Mesodermal cell (in vitro differentiated cells): ENCODE measurements at regions not wholly inside any gene's neighbourhood (a gene's known extent, or its start where the extent isn't known, plus 50 kb on each side); places are given as distances from the start of the nearest gene placed in this dataset.

Experiments used
- H3K27ac ChIP-seq: 2 replicates; pipeline ENCODE4 v1.7.0; 2013; ENCODE audit warnings: mild to moderate bottlenecking, low read depth, low read length, moderate library complexity; ENCODE audit not compliant: severe bottlenecking
- H3K36me3 ChIP-seq: 2 replicates; pipeline ENCODE4 v1.7.1; 2013; ENCODE audit warnings: mild to moderate bottlenecking, low read length, moderate library complexity; ENCODE audit not compliant: control insufficient read depth, insufficient read depth
- H3K4me1 ChIP-seq: one replicate; pipeline ENCODE4 v1.7.1; 2013; ENCODE audit warnings: mild to moderate bottlenecking, low read length; ENCODE audit not compliant: insufficient read depth, control insufficient read depth, poor library complexity, severe bottlenecking
- H3K4me3 ChIP-seq: 2 replicates; pipeline ENCODE4 v1.7.0; 2013; ENCODE audit warnings: low read length, control low read depth, mild to moderate bottlenecking; ENCODE audit not compliant: insufficient read depth, poor library complexity, severe bottlenecking; ENCODE audit errors: extremely low read depth
- H3K9me3 ChIP-seq: 2 replicates; pipeline ENCODE4 v1.7.1; 2013; ENCODE audit warnings: mild to moderate bottlenecking, low read length, moderate library complexity; ENCODE audit not compliant: control insufficient read depth
- WGBS, 2 experiments: methylation state at CpG; one replicate each; pipeline ENCODE4 v1.1.5; 2013; ENCODE audit warnings: missing lambda C conversion rate in 2 of 2; ENCODE audit not compliant: insufficient coverage in 2 of 2; 5-methylcytosine and 5-hydroxymethylcytosine counted together

GRCh38 chr17:70230850-70231640 is 61.7 kb downstream of the KCNJ2 start:
- H3K4me3 ChIP-seq, result no peak overlapping the region
- H3K27ac ChIP-seq, result no peak overlapping the region
- H3K36me3 ChIP-seq, result no peaks in the 10 kb centered on the region
- no peaks in the 10 kb centered on the region for H3K4me1 ChIP-seq
- H3K9me3 ChIP-seq, result no peaks in the 10 kb centered on the region
- no CpG with 5 or more reads among the region's 2 CpGs for WGBS, 2 experiments

- Histone ChIP-seq H3K9me3 (no peaks in the 10 kb centered on the region), H3K36me3 (no peaks in the 10 kb centered on the region), H3K4me1 (no peaks in the 10 kb centered on the region), H3K4me3 (no peak overlapping the region), H3K27ac (no peak overlapping the region)
- 78 to 80% methylated on average over 1 of the region's 2 CpGs for WGBS, 2 experiments
Observed at GRCh38 chr17:70232466-70232865, 63.1 kb downstream of the KCNJ2 start.

- Histone ChIP-seq H3K27ac (no peak overlapping the region), H3K36me3 (no peaks in the 10 kb centered on the region), H3K4me3 (no peak overlapping the region), H3K4me1 (no peaks in the 10 kb centered on the region), H3K9me3 (no peaks in the 10 kb centered on the region)
Observed at GRCh38 chr17:70235252-70235651, 65.9 kb downstream of the KCNJ2 start.

GRCh38 chr17:70238228-70238627 is 68.9 kb downstream of the KCNJ2 start:
- Histone ChIP-seq H3K4me1 (no peaks in the 10 kb centered on the region), H3K27ac (no peak overlapping the region), H3K9me3 (no peaks in the 10 kb centered on the region), H3K36me3 (no peaks in the 10 kb centered on the region), H3K4me3 (no peak overlapping the region)
- 85% methylated on average over 2 of the region's 2 CpGs; no CpG with 5 or more reads in 1 of the 2 experiments for WGBS, 2 experiments

- Histone ChIP-seq H3K9me3 (no peaks in the 10 kb centered on the region), H3K4me1 (no peaks in the 10 kb centered on the region), H3K4me3 (no peak overlapping the region), H3K27ac (no peak overlapping the region), H3K36me3 (no peaks in the 10 kb centered on the region)
- 71 to 93% methylated on average over 2 of the region's 4 CpGs for WGBS, 2 experiments
Observed at GRCh38 chr17:70238646-70239045, 69.3 kb downstream of the KCNJ2 start.

- 38% methylated on average over 1 of the region's 1 CpG; no CpG with 5 or more reads in 1 of the 2 experiments for WGBS, 2 experiments
Observed at GRCh38 chr17:70239391-70239826, 70.1 kb downstream of the KCNJ2 start.

GRCh38 chr17:70241071-70241470 is 71.7 kb downstream of the KCNJ2 start:
- Histone ChIP-seq H3K4me3 (no peak overlapping the region), H3K27ac (no peak overlapping the region), H3K4me1 (no peaks in the 10 kb centered on the region), H3K36me3 (no peaks in the 10 kb centered on the region), H3K9me3 (no peaks in the 10 kb centered on the region)
- WGBS, 2 experiments, result 93 to 94% methylated on average over 3 to 6 of the region's 6 CpGs

More at GRCh38 chr17:70239391-70239826, 70.1 kb downstream of the KCNJ2 start:
- Histone ChIP-seq H3K4me1 (no peaks in the 10 kb centered on the region), H3K4me3 (no peak overlapping the region), H3K9me3 (no peaks in the 10 kb centered on the region), H3K27ac (no peak overlapping the region), H3K36me3 (no peaks in the 10 kb centered on the region)

- Histone ChIP-seq H3K36me3 (no peaks in the 10 kb centered on the region), H3K4me1 (no peaks in the 10 kb centered on the region)
- WGBS, 2 experiments, result 80% methylated on average over 1 of the region's 7 CpGs; no CpG with 5 or more reads in 1 of the 2 experiments
Observed at GRCh38 chr17:70242781-70243437, 73.6 kb downstream of the KCNJ2 start.

GRCh38 chr17:70251706-70252105 is 82.4 kb downstream of the KCNJ2 start:
- WGBS, 2 experiments, result 86 to 89% methylated on average over 1 of the region's 2 CpGs
- Histone ChIP-seq H3K4me1 (no peaks in the 10 kb centered on the region), H3K4me3 (no peak overlapping the region), H3K36me3 (no peaks in the 10 kb centered on the region), H3K27ac (no peak overlapping the region), H3K9me3 (peaks cover 4% of the 10 kb centered on the region)

More at GRCh38 chr17:70242781-70243437, 73.6 kb downstream of the KCNJ2 start:
- Histone ChIP-seq H3K27ac (no peak overlapping the region), H3K9me3 (no peaks in the 10 kb centered on the region), H3K4me3 (no peak overlapping the region)

- no peak overlapping the region for H3K4me3 ChIP-seq
- no peak overlapping the region for H3K27ac ChIP-seq
- 86 to 100% methylated on average over 1 to 2 of the region's 2 CpGs for WGBS, 2 experiments
Observed at GRCh38 chr17:70254735-70255460, 85.6 kb downstream of the KCNJ2 start.

More at GRCh38 chr17:70254735-70255460, 85.6 kb downstream of the KCNJ2 start:
- Histone ChIP-seq H3K4me1 (no peaks in the 10 kb centered on the region), H3K9me3 (peaks cover 4% of the 10 kb centered on the region), H3K36me3 (no peaks in the 10 kb centered on the region)
